Smooth muscle cell (in vitro differentiated cells): ENCODE measurements at regions not wholly inside any gene's neighbourhood (a gene's known extent, or its start where the extent isn't known, plus 50 kb on each side); places are given as distances from the start of the nearest gene placed in this dataset.

Source experiments
- DNase-seq: peaks from one replicate; lab custom pipeline; 2025; ENCODE audit not compliant: unreplicated experiment; lab: John Stamatoyannopoulos, UW
- H2AFZ ChIP-seq: fragments of 200-600 bp; sonication (generic); 2 replicates; pipeline ENCODE4 v1.6.0; 2016; ENCODE audit warnings: antibody characterized with exemption, low read depth, mild to moderate bottlenecking
- H3F3A ChIP-seq: fragments of 200-600 bp; sonication (generic); 2 replicates; pipeline ENCODE4 v1.6.0; 2017; ENCODE audit warnings: antibody characterized with exemption, low read depth
- H3K27ac ChIP-seq: fragments of 200-600 bp; sonication (generic); 2 replicates; pipeline ENCODE4 v1.5.1; 2016; ENCODE audit warnings: low read depth, mild to moderate bottlenecking
- H3K27me3 ChIP-seq: fragments of 200-600 bp; sonication (generic); 2 replicates; pipeline ENCODE4 v1.6.1; 2016; ENCODE audit warnings: low read depth, mild to moderate bottlenecking
- H3K36me3 ChIP-seq: fragments of 200-600 bp; sonication (generic); 2 replicates; pipeline ENCODE4 v1.5.1; 2016; ENCODE audit warnings: low read depth
- H3K4me1 ChIP-seq: fragments of 200-600 bp; sonication (generic); 2 replicates; pipeline ENCODE4 v1.5.1; 2016; ENCODE audit warnings: low read depth
- H3K4me2 ChIP-seq: fragments of 200-600 bp; sonication (generic); 2 replicates; pipeline ENCODE4 v1.6.0; 2016; ENCODE audit warnings: mild to moderate bottlenecking
- H3K4me3 ChIP-seq: fragments of 200-600 bp; sonication (generic); 2 replicates; pipeline ENCODE4 v1.5.1; 2016; ENCODE audit warnings: mild to moderate bottlenecking
- H3K79me2 ChIP-seq: fragments of 200-600 bp; sonication (generic); 2 replicates; pipeline ENCODE4 v1.6.0; 2016; ENCODE audit warnings: low read depth, mild to moderate bottlenecking
- H3K9ac ChIP-seq: fragments of 200-600 bp; sonication (generic); 2 replicates; pipeline ENCODE4 v1.6.0; 2016; ENCODE audit warnings: low read depth
- H3K9me3 ChIP-seq: fragments of 200-600 bp; sonication (generic); replicated peaks from 2 replicates; pipeline ENCODE4 v1.5.1; 2016; ENCODE audit warnings: low read depth
- H4K20me1 ChIP-seq: fragments of 200-600 bp; sonication (generic); 2 replicates; pipeline ENCODE4 v1.6.0; 2016; ENCODE audit warnings: low read depth
- WGBS: methylation state at CpG from one replicate; pipeline ENCODE4 v1.1.7; 2016; ENCODE audit warnings: low lambda C conversion rate; 5-methylcytosine and 5-hydroxymethylcytosine counted together
- TF ChIP-seq, protein P1 (sequence below): fragments of 200-600 bp; sonication (generic); IDR thresholded peaks from 2 replicates; pipeline ENCODE4 v1.5.1; 2017; ENCODE audit warnings: borderline replicate concordance, mild to moderate bottlenecking, antibody characterized with exemption; ENCODE audit not compliant: insufficient read depth, poor library complexity, severe bottlenecking

- Histone ChIP-seq H3F3A (no peaks in the 10 kb centered on the region), H3K4me2 (no peak overlapping the region), H3K4me3 (no peak overlapping the region), H3K9me3 (no peaks in the 10 kb centered on the region), H3K36me3 (no peaks in the 10 kb centered on the region), H3K4me1 (peaks cover 46% of the 10 kb centered on the region), H3K9ac (no peak overlapping the region), H4K20me1 (no peaks in the 10 kb centered on the region), H3K79me2 (no peaks in the 10 kb centered on the region), H3K27me3 (no peaks in the 10 kb centered on the region), H2AFZ (no peak overlapping the region), H3K27ac (no peak overlapping the region)
- WGBS = 93% methylated on average over 3 of the region's 3 CpGs
- TF ChIP-seq, protein P1, sequence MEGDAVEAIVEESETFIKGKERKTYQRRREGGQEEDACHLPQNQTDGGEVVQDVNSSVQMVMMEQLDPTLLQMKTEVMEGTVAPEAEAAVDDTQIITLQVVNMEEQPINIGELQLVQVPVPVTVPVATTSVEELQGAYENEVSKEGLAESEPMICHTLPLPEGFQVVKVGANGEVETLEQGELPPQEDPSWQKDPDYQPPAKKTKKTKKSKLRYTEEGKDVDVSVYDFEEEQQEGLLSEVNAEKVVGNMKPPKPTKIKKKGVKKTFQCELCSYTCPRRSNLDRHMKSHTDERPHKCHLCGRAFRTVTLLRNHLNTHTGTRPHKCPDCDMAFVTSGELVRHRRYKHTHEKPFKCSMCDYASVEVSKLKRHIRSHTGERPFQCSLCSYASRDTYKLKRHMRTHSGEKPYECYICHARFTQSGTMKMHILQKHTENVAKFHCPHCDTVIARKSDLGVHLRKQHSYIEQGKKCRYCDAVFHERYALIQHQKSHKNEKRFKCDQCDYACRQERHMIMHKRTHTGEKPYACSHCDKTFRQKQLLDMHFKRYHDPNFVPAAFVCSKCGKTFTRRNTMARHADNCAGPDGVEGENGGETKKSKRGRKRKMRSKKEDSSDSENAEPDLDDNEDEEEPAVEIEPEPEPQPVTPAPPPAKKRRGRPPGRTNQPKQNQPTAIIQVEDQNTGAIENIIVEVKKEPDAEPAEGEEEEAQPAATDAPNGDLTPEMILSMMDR = no peak
- DNase-seq = no peak
Measured at GRCh38 chr5:165139262-165139661, 1633.8 kb downstream of the MAT2B start.

- 69% methylated on average over 3 of the region's 3 CpGs for WGBS
- no peaks in the 10 kb centered on the region for H3K79me2 ChIP-seq
- no peaks in the 10 kb centered on the region for H3F3A ChIP-seq
- no peak overlapping the region for H3K4me2 ChIP-seq
- no peak overlapping the region for H3K4me3 ChIP-seq
- H3K27ac ChIP-seq = no peak overlapping the region
- DNase-seq = no peak
- no peak overlapping the region for H3K9ac ChIP-seq
- H3K4me1 ChIP-seq = peaks cover 46% of the 10 kb centered on the region
- H3K36me3 ChIP-seq = no peaks in the 10 kb centered on the region
- H4K20me1 ChIP-seq = no peaks in the 10 kb centered on the region
- TF ChIP-seq, protein P1 = no peak
- no peaks in the 10 kb centered on the region for H3K9me3 ChIP-seq
- H3K27me3 ChIP-seq = no peaks in the 10 kb centered on the region
- H2AFZ ChIP-seq = no peak overlapping the region
Measured at GRCh38 chr5:165139721-165140120, 1634.3 kb downstream of the MAT2B start.

DNA sequence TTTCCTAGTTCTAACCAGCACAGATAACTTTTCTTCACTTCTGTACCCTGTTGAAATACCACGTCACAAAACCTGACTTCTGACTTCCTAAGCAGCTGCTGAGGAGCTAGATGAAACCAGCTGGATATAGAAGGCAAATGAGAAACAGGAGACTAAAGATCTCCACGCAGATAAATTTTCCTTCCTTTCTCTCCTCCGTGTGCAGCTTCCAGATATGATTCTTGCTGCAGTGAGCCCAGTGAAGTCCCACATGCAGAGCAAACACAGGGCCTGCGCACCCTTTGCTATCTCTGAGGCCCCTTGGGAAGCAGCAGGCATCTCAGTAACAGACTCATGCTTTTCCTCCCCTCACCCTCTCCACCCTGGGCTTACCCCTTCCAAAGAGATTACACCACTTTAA lies 1638.3 kb downstream of the MAT2B start:
- no peaks in the 10 kb centered on the region for H4K20me1 ChIP-seq
- DNase-seq = no peak

DNA sequence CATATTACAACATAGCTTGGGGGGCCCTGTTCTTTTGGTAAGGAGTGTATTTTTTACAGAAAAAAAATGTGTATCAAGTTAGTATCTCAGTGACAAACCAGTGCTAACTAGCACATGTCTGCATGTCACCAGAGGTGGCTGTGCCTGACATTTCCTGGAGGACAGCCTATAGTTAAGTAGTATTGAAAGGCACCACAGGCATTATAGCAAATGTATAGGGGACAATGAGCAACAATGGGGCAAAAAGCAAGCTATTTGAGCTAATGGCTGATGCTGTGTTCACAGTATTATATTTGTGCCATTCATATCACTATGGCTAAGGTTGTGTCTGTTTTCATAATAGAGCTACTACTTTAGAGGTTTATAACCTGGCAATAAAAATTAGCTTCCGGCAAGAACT lies 1644.0 kb downstream of the MAT2B start:
- Histone ChIP-seq H2AFZ (no peak overlapping the region), H3K27me3 (no peaks in the 10 kb centered on the region), H3K4me2 (no peak overlapping the region), H3K9ac (no peak overlapping the region), H3K36me3 (no peaks in the 10 kb centered on the region), H3K9me3 (no peaks in the 10 kb centered on the region), H3K4me3 (no peak overlapping the region), H3F3A (no peaks in the 10 kb centered on the region), H3K79me2 (no peaks in the 10 kb centered on the region), H3K4me1 (no peaks in the 10 kb centered on the region), H3K27ac (no peak overlapping the region), H4K20me1 (no peaks in the 10 kb centered on the region)
- no peak for DNase-seq
- 95% methylated on average over 1 of the region's 1 CpG for WGBS
- TF ChIP-seq, protein P1 = no peak

More for the DNA sequence above, 1638.3 kb downstream of the MAT2B start:
- peaks cover 33% of the 10 kb centered on the region for H3K4me1 ChIP-seq
- peak overlapping the region; percentile 90 for H2AFZ ChIP-seq
- no peaks in the 10 kb centered on the region for H3F3A ChIP-seq
- no peak overlapping the region for H3K9ac ChIP-seq
- H3K9me3 ChIP-seq = no peaks in the 10 kb centered on the region
- no peaks in the 10 kb centered on the region for H3K36me3 ChIP-seq
- no peaks in the 10 kb centered on the region for H3K79me2 ChIP-seq
- H3K4me2 ChIP-seq = peak overlapping the region; percentile 60
- 35% methylated on average over 4 of the region's 4 CpGs for WGBS
- no peaks in the 10 kb centered on the region for H3K27me3 ChIP-seq
- H3K4me3 ChIP-seq = no peak overlapping the region
- no peak overlapping the region for H3K27ac ChIP-seq
- TF ChIP-seq, protein P1 = no peak
